ENCODE measurements at regions not wholly inside any gene's neighbourhood (a gene's known extent, or its start where the extent isn't known, plus 50 kb on each side); places are given as distances from the start of the nearest gene placed in this dataset.
"Not testable (repeated sequence)": the region's sequence is repeated elsewhere in the genome, so short reads cannot be mapped to it uniquely, and the experiment has no call there.

- DNase-seq: no peak
- in situ Hi-C loops (cut with HindIII; ENCODE audit: low pct_ligation_motif_present, low pct_unique_long_range_greater_than_20kb, low sequenced_read_pairs): no loop called here
Measured at GRCh38 chr4:112029771-112030171, 115.5 kb upstream of the FAM241A start.

GRCh38 chr4:112031712-112032328 lies 113.4 kb upstream of the FAM241A start:
- peak; percentile 56 for DNase-seq
- in situ Hi-C loops (cut with HindIII; ENCODE audit: low pct_ligation_motif_present, low pct_unique_long_range_greater_than_20kb, low sequenced_read_pairs): no loop called here

GRCh38 chr4:112036886-112037285 lies 108.4 kb upstream of the FAM241A start:
- no peak for DNase-seq
- in situ Hi-C loops (cut with HindIII; ENCODE audit: low pct_ligation_motif_present, low pct_unique_long_range_greater_than_20kb, low sequenced_read_pairs): no loop called here

- in situ Hi-C loops (cut with HindIII; ENCODE audit: low pct_ligation_motif_present, low pct_unique_long_range_greater_than_20kb, low sequenced_read_pairs): no loop called here
- no peak for DNase-seq
Measured at GRCh38 chr4:112038861-112039260, 106.4 kb upstream of the FAM241A start.

GRCh38 chr4:112049119-112049518 lies 96.1 kb upstream of the FAM241A start:
- DNase-seq; in situ Hi-C loops (cut with HindIII; ENCODE audit: low pct_ligation_motif_present, low pct_unique_long_range_greater_than_20kb, low sequenced_read_pairs): not testable (repeated sequence)

- in situ Hi-C loops (cut with HindIII; ENCODE audit: low pct_ligation_motif_present, low pct_unique_long_range_greater_than_20kb, low sequenced_read_pairs): no loop called here
Measured at GRCh38 chr4:112053825-112054350, 91.4 kb upstream of the FAM241A start.

GRCh38 chr4:112055100-112055499 lies 90.2 kb upstream of the FAM241A start:
- DNase-seq: no peak

More at GRCh38 chr4:112053825-112054350, 91.4 kb upstream of the FAM241A start:
- DNase-seq: no peak

GRCh38 chr4:112057470-112057869 lies 87.8 kb upstream of the FAM241A start:
- in situ Hi-C loops (cut with HindIII; ENCODE audit: low pct_ligation_motif_present, low pct_unique_long_range_greater_than_20kb, low sequenced_read_pairs): no loop called here
- DNase-seq: no peak

More at GRCh38 chr4:112055100-112055499, 90.2 kb upstream of the FAM241A start:
- in situ Hi-C loops (cut with HindIII; ENCODE audit: low pct_ligation_motif_present, low pct_unique_long_range_greater_than_20kb, low sequenced_read_pairs): no loop called here

- DNase-seq: no peak
- in situ Hi-C loops (cut with HindIII; ENCODE audit: low pct_ligation_motif_present, low pct_unique_long_range_greater_than_20kb, low sequenced_read_pairs): no loop called here
Measured at GRCh38 chr4:112058433-112058832, 86.8 kb upstream of the FAM241A start.

- peak; percentile 38 for DNase-seq
- in situ Hi-C loops (cut with HindIII; ENCODE audit: low pct_ligation_motif_present, low pct_unique_long_range_greater_than_20kb, low sequenced_read_pairs): no loop called here
Measured at GRCh38 chr4:112060212-112060611, 85.0 kb upstream of the FAM241A start.

- in situ Hi-C loops (cut with HindIII; ENCODE audit: low pct_ligation_motif_present, low pct_unique_long_range_greater_than_20kb, low sequenced_read_pairs): no loop called here
- no peak for DNase-seq
Measured at GRCh38 chr4:112061207-112061817, 83.9 kb upstream of the FAM241A start.

GRCh38 chr4:112063260-112063659 lies 82.0 kb upstream of the FAM241A start:
- no peak for DNase-seq
- in situ Hi-C loops (cut with HindIII; ENCODE audit: low pct_ligation_motif_present, low pct_unique_long_range_greater_than_20kb, low sequenced_read_pairs): no loop called here

GRCh38 chr4:112069110-112069509 lies 76.1 kb upstream of the FAM241A start:
- no peak for DNase-seq
- in situ Hi-C loops (cut with HindIII; ENCODE audit: low pct_ligation_motif_present, low pct_unique_long_range_greater_than_20kb, low sequenced_read_pairs): no loop called here

- DNase-seq: no peak
- in situ Hi-C loops (cut with HindIII; ENCODE audit: low pct_ligation_motif_present, low pct_unique_long_range_greater_than_20kb, low sequenced_read_pairs): no loop called here
Measured at GRCh38 chr4:112073181-112073580, 72.1 kb upstream of the FAM241A start.

- peak; percentile 64 for DNase-seq
- in situ Hi-C loops (cut with HindIII; ENCODE audit: low pct_ligation_motif_present, low pct_unique_long_range_greater_than_20kb, low sequenced_read_pairs): loop anchor here (25.0 kb wide), 1 partner anchor 162 kb away; the partner anchor contains the start of gene AP1AR
Measured at GRCh38 chr4:112075129-112075753, 70.0 kb upstream of the FAM241A start.

- in situ Hi-C loops (cut with HindIII; ENCODE audit: low pct_ligation_motif_present, low pct_unique_long_range_greater_than_20kb, low sequenced_read_pairs): loop anchor here (25.0 kb wide), 1 partner anchor 161 kb away; the partner anchor contains the start of gene AP1AR
- no peak for DNase-seq
Measured at GRCh38 chr4:112075906-112076305, 69.3 kb upstream of the FAM241A start.

GRCh38 chr4:112076919-112077608 lies 68.2 kb upstream of the FAM241A start:
- in situ Hi-C loops (cut with HindIII; ENCODE audit: low pct_ligation_motif_present, low pct_unique_long_range_greater_than_20kb, low sequenced_read_pairs): loop anchor here (25.0 kb wide), 1 partner anchor 160 kb away; the partner anchor contains the start of gene AP1AR
- DNase-seq: no peak

- in situ Hi-C loops (cut with HindIII; ENCODE audit: low pct_ligation_motif_present, low pct_unique_long_range_greater_than_20kb, low sequenced_read_pairs): loop anchor here (25.0 kb wide), 1 partner anchor 160 kb away; the partner anchor contains the start of gene AP1AR
- no peak for DNase-seq
Measured at GRCh38 chr4:112077743-112078142, 67.5 kb upstream of the FAM241A start.

Measured in ACHN (cell line).